Activated naive CD8-positive, alpha-beta T cell treated with anti-CD3 and anti-CD28 coated beads, Interleukin-2, amount 50 U/mL, for 24 hours (primary cell): ENCODE measurements at regions not wholly inside any gene's neighbourhood (a gene's known extent, or its start where the extent isn't known, plus 50 kb on each side); places are given as distances from the start of the nearest gene placed in this dataset.
"Not testable (repeated sequence)": the region's sequence is repeated elsewhere in the genome, so short reads cannot be mapped to it uniquely, and the experiment has no call there.

Experiments
- ATAC-seq: fragments of 150-1000 bp; cut with Tn5 transposase; one replicate; pipeline ENCODE4 v1.10.0; 2021
- DNase-seq: peaks from one replicate; pipeline ENCODE4 v3.0.0; 2021
- H3K27ac Mint-ChIP-seq: one replicate; pipeline ENCODE4 v1.8.0; 2021; ENCODE audit warnings: mild to moderate bottlenecking, mixed read lengths
- H3K27me3 Mint-ChIP-seq: one replicate; pipeline ENCODE4 v1.8.0; 2021; ENCODE audit warnings: mixed read lengths
- H3K36me3 Mint-ChIP-seq: one replicate; pipeline ENCODE4 v1.8.0; 2021; ENCODE audit warnings: low read depth, mixed read lengths
- H3K4me1 Mint-ChIP-seq: one replicate; pipeline ENCODE4 v1.8.0; 2021; ENCODE audit warnings: mixed read lengths
- H3K4me3 Mint-ChIP-seq: one replicate; pipeline ENCODE4 v1.8.0; 2021; ENCODE audit warnings: mild to moderate bottlenecking, moderate library complexity, mixed read lengths
- H3K9me3 Mint-ChIP-seq: one replicate; pipeline ENCODE4 v1.8.0; 2021; ENCODE audit warnings: mixed read lengths

- no peak overlapping the region for H3K27ac Mint-ChIP-seq
- DNase-seq = no peak
- H3K4me1 Mint-ChIP-seq = no peaks in the 10 kb centered on the region
- no peaks in the 10 kb centered on the region for H3K36me3 Mint-ChIP-seq
- no peak overlapping the region for H3K4me3 Mint-ChIP-seq
- H3K9me3 Mint-ChIP-seq = peaks cover 10% of the 10 kb centered on the region
- ATAC-seq = no peak
- H3K27me3 Mint-ChIP-seq = no peaks in the 10 kb centered on the region
Observed at GRCh38 chr13:81377921-81378320, 1037.0 kb upstream of the SPRY2 start.

DNA sequence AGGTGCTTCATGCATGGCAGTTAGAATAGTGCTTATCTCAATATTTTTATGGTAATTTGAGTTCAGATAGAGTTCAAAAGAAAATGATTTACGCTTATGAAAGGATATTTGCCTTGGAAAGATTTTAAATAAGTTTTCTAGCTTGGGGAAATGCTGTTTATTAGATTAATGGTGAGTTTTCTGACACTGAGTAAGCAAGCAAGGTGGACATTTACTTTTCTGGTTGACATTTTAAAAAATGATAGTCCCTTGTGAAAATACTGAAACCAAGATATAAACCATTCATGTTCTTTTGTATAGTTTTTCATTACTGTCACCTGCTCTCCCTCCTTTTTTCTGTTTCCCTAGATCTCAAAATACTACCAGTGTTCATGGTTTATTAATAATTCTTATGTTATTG is 1034.8 kb upstream of the SPRY2 start:
- peaks cover 19% of the 10 kb centered on the region for H3K9me3 Mint-ChIP-seq
- no peak for DNase-seq
- no peak overlapping the region for H3K27ac Mint-ChIP-seq
- H3K27me3 Mint-ChIP-seq = no peaks in the 10 kb centered on the region
- no peaks in the 10 kb centered on the region for H3K36me3 Mint-ChIP-seq
- no peaks in the 10 kb centered on the region for H3K4me1 Mint-ChIP-seq
- no peak for ATAC-seq
- H3K4me3 Mint-ChIP-seq = no peak overlapping the region

DNA sequence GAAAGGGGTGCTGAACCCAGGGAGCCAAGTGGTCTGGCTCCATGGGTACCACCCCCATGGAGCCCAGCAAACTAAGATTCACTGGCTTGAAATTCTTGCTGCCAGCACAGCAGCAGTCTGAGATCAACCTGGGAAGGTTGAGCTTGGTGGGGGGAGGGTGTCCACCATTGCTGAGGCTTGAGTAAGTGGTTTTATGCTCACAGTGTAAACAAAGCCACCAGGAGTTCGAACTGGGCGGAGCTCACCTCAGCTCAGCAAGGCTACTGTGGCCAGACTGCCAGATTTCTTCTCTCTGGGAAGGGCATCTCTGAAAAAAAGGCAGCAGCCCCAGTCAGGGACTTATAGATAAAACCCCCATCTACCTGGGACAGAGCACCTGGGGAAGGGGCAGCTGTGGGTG is 1021.8 kb upstream of the SPRY2 start:
- H3K4me1 Mint-ChIP-seq, H3K36me3 Mint-ChIP-seq, H3K4me3 Mint-ChIP-seq, ATAC-seq, DNase-seq, H3K27ac Mint-ChIP-seq, H3K27me3 Mint-ChIP-seq: not testable (repeated sequence)
- peaks cover 11% of the 10 kb centered on the region for H3K9me3 Mint-ChIP-seq

DNA sequence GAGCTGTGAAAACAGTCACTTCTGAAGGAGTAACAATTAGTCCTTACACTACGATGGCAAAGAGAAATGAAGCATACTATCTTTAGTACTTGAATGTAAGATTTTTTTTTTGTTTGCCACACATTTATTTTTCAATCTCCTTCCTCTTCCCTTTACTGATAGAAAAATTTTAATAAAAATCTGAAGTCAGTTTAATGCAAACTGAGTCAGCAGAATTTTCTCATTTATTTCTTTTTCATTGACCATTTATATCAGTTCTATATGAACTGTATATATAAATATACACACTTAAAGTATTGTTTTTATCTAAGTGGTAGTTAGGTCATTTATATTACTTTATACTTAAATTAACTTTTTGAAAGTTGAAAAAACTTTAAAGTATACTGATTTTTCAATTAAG is 1009.1 kb upstream of the SPRY2 start:
- no peak for ATAC-seq
- H3K27me3 Mint-ChIP-seq = no peaks in the 10 kb centered on the region
- H3K9me3 Mint-ChIP-seq = peaks cover 7% of the 10 kb centered on the region

DNA sequence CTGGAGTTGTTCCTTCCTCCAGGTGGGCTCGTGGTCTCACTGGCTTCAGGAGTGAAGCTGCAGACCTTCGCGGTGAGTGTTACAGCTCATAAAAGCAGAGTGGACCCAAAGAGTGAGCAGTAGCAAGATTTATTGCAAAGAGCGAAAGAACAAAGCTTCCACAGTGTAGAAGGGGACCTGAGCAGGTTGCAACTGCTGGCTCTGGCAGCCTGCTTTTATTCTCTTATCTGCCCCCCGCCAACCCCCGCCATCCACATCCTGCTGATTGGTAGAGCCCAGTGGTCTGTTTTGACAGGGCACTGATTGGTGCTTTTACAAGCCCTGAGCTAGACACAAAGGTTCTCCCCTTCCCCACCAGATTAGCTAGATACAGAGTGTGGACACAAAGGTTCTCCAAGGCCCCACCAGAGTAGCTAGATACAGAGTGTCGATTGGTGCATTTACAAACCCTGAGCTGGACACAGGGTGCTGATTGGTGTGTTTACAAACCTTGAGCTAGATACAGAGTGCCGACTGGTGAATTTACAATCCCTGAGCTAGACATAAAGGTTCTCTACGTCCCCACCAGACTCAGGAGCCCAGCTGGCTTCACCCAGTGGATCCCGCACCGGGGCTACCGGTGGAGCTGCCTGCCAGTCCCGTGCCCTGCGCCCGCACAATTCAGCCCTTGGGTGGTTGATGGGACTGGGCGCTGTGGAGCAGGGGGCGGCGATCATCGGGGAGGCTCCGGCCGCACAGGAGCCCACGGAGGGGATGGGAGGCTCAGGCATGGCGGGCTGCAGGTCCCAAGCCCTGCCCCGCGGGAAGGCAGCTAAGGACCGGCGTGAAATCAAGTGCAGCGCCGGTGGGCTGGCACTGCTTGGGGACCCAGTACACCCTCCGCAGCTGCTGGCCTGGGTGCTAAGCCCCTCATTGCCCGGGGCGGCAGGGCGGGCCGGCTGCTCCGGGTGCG is 999.5 kb upstream of the SPRY2 start:
- ATAC-seq, H3K36me3 Mint-ChIP-seq, H3K4me3 Mint-ChIP-seq, H3K27me3 Mint-ChIP-seq, DNase-seq, H3K9me3 Mint-ChIP-seq, H3K27ac Mint-ChIP-seq, H3K4me1 Mint-ChIP-seq: not testable (repeated sequence)

More for the DNA sequence above, 1009.1 kb upstream of the SPRY2 start:
- Mint-ChIP-seq H3K36me3 (no peaks in the 10 kb centered on the region), H3K4me3 (no peak overlapping the region), H3K4me1 (no peaks in the 10 kb centered on the region), H3K27ac (no peak overlapping the region)
- DNase-seq = no peak

GRCh38 chr13:81339666-81340065 is 998.7 kb upstream of the SPRY2 start:
- not testable (repeated sequence) for DNase-seq, H3K4me1 Mint-ChIP-seq, ATAC-seq, H3K27me3 Mint-ChIP-seq, H3K27ac Mint-ChIP-seq, H3K36me3 Mint-ChIP-seq, H3K4me3 Mint-ChIP-seq, H3K9me3 Mint-ChIP-seq

GRCh38 chr13:81334481-81334880 is 993.6 kb upstream of the SPRY2 start:
- no peaks in the 10 kb centered on the region for H3K4me1 Mint-ChIP-seq
- H3K27ac Mint-ChIP-seq = no peak overlapping the region

DNA sequence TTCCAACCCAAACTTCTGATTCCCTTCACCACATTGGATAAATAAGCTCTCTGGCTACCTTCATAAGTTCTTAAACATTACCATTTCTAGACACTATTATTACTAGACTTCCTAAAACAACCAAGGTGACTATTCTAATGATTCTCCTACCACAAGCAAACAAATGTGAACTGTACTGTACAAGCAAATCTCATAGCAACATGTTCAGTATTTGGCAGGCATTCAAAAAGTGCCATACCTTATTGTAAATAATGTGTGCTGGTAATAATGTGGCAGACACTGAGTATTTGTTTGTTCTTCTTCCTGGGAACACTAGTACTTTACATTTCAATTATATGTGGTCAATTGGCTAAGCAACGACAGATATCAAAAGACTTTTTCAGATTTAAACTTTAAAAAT is 986.0 kb upstream of the SPRY2 start:
- Mint-ChIP-seq H3K36me3 (no peaks in the 10 kb centered on the region), H3K4me1 (no peaks in the 10 kb centered on the region), H3K27ac (no peak overlapping the region), H3K27me3 (no peaks in the 10 kb centered on the region), H3K4me3 (no peak overlapping the region), H3K9me3 (no peaks in the 10 kb centered on the region)
- DNase-seq (no peak), ATAC-seq (no peak)

More at GRCh38 chr13:81334481-81334880, 993.6 kb upstream of the SPRY2 start:
- H3K27me3 Mint-ChIP-seq = no peaks in the 10 kb centered on the region
- ATAC-seq = no peak
- DNase-seq = no peak
- no peaks in the 10 kb centered on the region for H3K36me3 Mint-ChIP-seq
- H3K9me3 Mint-ChIP-seq = no peaks in the 10 kb centered on the region
- H3K4me3 Mint-ChIP-seq = no peak overlapping the region

- no peak overlapping the region for H3K27ac Mint-ChIP-seq
- no peaks in the 10 kb centered on the region for H3K36me3 Mint-ChIP-seq
- H3K4me1 Mint-ChIP-seq = no peaks in the 10 kb centered on the region
- H3K4me3 Mint-ChIP-seq = no peak overlapping the region
- DNase-seq (no peak), ATAC-seq (no peak)
- peaks cover 4% of the 10 kb centered on the region for H3K9me3 Mint-ChIP-seq
- no peaks in the 10 kb centered on the region for H3K27me3 Mint-ChIP-seq
Observed at GRCh38 chr13:81320516-81320915, 979.6 kb upstream of the SPRY2 start.

GRCh38 chr13:81319351-81319750 is 978.4 kb upstream of the SPRY2 start:
- ATAC-seq (no peak), DNase-seq (no peak)
- no peak overlapping the region for H3K27ac Mint-ChIP-seq
- peaks cover 6% of the 10 kb centered on the region for H3K9me3 Mint-ChIP-seq
- H3K36me3 Mint-ChIP-seq = no peaks in the 10 kb centered on the region
- no peaks in the 10 kb centered on the region for H3K4me1 Mint-ChIP-seq
- H3K27me3 Mint-ChIP-seq = no peaks in the 10 kb centered on the region
- H3K4me3 Mint-ChIP-seq = no peak overlapping the region

DNA sequence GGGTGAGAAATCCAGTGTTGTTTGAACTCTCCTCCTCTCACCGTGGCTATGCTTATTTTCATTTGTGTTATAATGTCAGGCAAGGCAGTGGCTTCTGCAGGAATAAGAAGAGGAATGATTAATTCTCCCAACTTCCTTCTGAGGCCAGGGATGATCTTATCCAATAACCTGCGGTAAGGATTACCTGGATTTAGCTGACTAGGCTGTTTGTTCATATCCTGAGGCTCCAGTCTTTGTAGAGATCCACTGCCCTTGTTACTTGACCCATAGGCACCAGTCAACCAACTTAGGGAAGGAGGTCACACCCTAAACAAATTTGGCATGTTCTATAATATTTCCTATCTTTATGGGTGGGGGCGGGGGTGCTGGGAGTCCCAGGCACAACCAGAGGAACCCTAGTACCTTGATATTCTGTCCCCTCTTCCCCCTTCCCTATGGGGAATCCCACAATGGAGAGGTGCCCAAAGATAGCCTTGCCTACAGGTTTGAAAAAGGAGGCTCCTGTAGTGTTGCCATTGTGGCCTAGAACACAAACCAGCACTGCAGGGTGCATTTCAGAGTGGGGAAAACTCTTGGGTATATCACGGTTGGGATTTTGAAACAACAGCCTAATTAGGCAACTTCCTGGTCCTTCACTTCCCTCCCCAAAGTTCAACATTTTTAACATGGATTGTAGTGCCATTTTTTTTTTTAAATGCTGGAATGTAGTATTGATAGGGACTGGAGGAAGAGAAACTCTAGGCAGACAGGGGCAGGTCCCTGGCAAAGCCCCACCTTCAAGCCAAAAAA is 977.5 kb upstream of the SPRY2 start:
- Mint-ChIP-seq H3K27ac (no peak overlapping the region), H3K4me1 (no peaks in the 10 kb centered on the region), H3K27me3 (no peaks in the 10 kb centered on the region), H3K9me3 (peaks cover 6% of the 10 kb centered on the region), H3K36me3 (no peaks in the 10 kb centered on the region), H3K4me3 (no peak overlapping the region)
- no peak for ATAC-seq
- DNase-seq = no peak

GRCh38 chr13:81314461-81314860 is 973.5 kb upstream of the SPRY2 start:
- no peak overlapping the region for H3K4me3 Mint-ChIP-seq
- ATAC-seq (no peak), DNase-seq (no peak)
- H3K27me3 Mint-ChIP-seq = no peaks in the 10 kb centered on the region
- peaks cover 6% of the 10 kb centered on the region for H3K9me3 Mint-ChIP-seq
- H3K4me1 Mint-ChIP-seq = no peaks in the 10 kb centered on the region
- no peak overlapping the region for H3K27ac Mint-ChIP-seq
- H3K36me3 Mint-ChIP-seq = no peaks in the 10 kb centered on the region

DNA sequence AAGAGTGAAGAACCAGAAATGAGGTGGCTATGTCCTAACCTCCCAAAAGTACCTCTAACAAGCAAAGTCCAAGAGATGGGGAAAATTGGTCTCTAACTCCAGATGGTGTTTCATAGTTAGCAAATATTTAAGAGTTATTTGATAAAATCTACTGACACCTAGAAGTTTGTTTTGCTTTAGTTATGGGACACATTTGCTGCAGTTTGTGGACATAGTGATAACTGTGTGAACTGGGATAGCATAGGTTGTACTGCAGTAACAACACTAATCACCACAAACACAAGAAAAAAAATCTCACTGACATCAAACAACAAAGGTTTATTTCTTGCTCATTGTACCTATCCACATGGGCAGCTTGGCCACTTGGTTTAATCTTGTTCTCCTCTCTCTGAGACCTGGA is 965.0 kb upstream of the SPRY2 start:
- Mint-ChIP-seq H3K36me3 (no peaks in the 10 kb centered on the region), H3K4me1 (no peaks in the 10 kb centered on the region), H3K9me3 (peaks cover 7% of the 10 kb centered on the region), H3K4me3 (no peak overlapping the region), H3K27ac (no peak overlapping the region), H3K27me3 (no peaks in the 10 kb centered on the region)
- ATAC-seq (no peak), DNase-seq (no peak)

DNA sequence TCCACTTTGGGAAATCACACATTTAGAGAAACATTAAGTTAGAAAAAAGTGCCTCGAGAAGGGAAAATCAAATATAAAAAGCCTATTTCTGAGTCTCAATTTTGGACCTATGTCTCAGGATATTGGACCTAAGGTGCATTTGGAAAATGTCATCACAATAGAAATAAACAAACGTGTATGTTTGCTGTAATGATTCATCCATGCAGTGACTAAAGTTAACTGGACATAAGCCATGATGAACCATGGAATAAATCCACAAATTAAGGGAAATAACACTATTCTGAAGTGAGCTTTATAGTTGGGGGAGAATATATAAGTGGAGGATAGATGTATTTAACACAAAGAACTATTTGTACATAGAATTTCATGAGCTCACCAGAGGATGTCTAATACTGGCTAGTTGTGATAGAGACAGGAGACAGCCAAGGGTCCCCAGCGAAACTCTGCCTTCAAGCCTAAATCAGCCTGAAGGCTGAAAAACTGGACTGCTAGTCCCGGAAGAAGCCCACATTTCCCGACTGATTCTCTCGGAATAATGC is 963.3 kb upstream of the SPRY2 start:
- Mint-ChIP-seq H3K9me3 (peaks cover 7% of the 10 kb centered on the region), H3K27ac (no peak overlapping the region), H3K4me3 (no peak overlapping the region), H3K36me3 (no peaks in the 10 kb centered on the region), H3K4me1 (no peaks in the 10 kb centered on the region), H3K27me3 (no peaks in the 10 kb centered on the region)
- DNase-seq (no peak), ATAC-seq (no peak)

DNA sequence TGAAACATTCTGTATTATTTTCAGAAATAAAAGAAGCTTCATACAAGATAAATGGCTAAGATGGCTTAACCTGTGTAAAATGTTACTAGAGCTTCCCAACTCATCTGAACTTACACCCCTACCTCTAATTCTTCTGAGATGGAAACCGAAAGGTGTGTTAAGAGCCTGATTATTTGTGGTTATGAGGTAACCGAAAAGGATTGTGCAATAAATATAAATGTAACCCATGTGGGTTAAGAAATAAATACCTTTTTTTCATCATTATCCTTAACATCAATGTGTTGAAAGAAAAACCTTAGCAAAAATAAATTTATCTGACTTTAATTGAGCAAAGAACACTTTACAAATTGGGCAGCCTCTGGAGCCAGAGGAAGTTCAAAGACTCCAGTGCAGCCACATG is 961.8 kb upstream of the SPRY2 start:
- no peaks in the 10 kb centered on the region for H3K36me3 Mint-ChIP-seq
- no peaks in the 10 kb centered on the region for H3K4me1 Mint-ChIP-seq
- no peak overlapping the region for H3K27ac Mint-ChIP-seq
- DNase-seq = no peak
- ATAC-seq = no peak
- H3K27me3 Mint-ChIP-seq = no peaks in the 10 kb centered on the region
- H3K9me3 Mint-ChIP-seq = peaks cover 7% of the 10 kb centered on the region
- no peak overlapping the region for H3K4me3 Mint-ChIP-seq
